ENCODE measurements at regions not wholly inside any gene's neighbourhood (a gene's known extent, or its start where the extent isn't known, plus 50 kb on each side); places are given as distances from the start of the nearest gene placed in this dataset.
A peak's percentile ranks its signal among the peaks of the same experiment; 100 is the strongest.

DNA sequence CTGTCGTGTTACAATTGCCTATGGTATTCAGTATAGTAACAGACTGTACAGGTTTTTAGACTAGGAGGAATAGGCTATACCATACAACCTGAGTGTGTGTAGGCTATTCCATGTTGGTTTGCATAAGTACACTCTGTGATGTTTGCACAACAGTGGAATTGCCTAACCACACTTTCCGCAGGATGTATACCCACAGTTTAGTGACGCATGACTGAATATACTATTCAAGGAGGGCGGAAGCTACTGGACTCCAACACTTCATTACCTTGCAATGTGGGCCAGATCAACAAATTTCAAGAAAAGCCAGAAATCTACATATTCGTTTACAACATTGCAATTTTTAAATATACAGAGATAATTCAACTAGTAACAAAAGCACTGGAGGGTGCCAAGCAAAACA lies 317.2 kb downstream of the PDGFC start:
- DNase-seq (ENCODE audit: low spot score in 2 of 2, unreplicated experiment in 2 of 2) = no peak
- TF ChIP-seq, protein P1, sequence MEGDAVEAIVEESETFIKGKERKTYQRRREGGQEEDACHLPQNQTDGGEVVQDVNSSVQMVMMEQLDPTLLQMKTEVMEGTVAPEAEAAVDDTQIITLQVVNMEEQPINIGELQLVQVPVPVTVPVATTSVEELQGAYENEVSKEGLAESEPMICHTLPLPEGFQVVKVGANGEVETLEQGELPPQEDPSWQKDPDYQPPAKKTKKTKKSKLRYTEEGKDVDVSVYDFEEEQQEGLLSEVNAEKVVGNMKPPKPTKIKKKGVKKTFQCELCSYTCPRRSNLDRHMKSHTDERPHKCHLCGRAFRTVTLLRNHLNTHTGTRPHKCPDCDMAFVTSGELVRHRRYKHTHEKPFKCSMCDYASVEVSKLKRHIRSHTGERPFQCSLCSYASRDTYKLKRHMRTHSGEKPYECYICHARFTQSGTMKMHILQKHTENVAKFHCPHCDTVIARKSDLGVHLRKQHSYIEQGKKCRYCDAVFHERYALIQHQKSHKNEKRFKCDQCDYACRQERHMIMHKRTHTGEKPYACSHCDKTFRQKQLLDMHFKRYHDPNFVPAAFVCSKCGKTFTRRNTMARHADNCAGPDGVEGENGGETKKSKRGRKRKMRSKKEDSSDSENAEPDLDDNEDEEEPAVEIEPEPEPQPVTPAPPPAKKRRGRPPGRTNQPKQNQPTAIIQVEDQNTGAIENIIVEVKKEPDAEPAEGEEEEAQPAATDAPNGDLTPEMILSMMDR (IDR thresholded peaks at IDR 0.05; ENCODE audit: unreplicated experiment) = no peak
- H3K4me3 Mint-ChIP-seq = no peak overlapping the region

DNA sequence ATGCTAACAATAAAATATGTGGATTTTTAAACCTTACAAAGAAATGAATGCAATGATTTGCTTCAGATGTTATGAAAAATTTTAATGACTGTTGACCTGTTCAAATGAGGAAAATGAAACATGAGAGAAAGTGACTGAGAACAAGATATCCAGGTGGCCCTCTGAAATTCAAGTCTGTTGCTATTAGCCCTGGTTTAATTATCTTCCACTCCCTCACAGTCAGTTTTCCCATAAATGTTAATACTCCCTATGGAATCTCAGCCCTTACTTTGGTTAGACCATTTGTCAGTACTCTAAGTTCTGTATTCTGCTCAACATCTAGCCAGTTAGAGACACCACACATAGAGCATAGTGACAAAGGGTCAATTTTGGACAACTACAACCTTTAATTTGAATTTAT lies 327.8 kb downstream of the PDGFC start:
- TF ChIP-seq, protein P1 (IDR thresholded peaks at IDR 0.05; ENCODE audit: unreplicated experiment) = no peak
- Mint-ChIP-seq H3K27ac (no peak overlapping the region), H3K4me3 (no peak overlapping the region), H3K36me3 (no peaks in the 10 kb centered on the region), H3K4me1 (peaks cover 38% of the 10 kb centered on the region), H3K9me3 (no peaks in the 10 kb centered on the region), H3K27me3 (ENCODE audit: low read depth) (no peaks in the 10 kb centered on the region)
- no peak for DNase-seq (ENCODE audit: low spot score in 2 of 2, unreplicated experiment in 2 of 2)

More for the DNA sequence above, 317.2 kb downstream of the PDGFC start:
- Mint-ChIP-seq H3K4me1 (peaks cover 11% of the 10 kb centered on the region), H3K36me3 (peaks cover 11% of the 10 kb centered on the region), H3K27ac (no peak overlapping the region), H3K9me3 (peaks cover 29% of the 10 kb centered on the region), H3K27me3 (ENCODE audit: low read depth) (no peaks in the 10 kb centered on the region)

DNA sequence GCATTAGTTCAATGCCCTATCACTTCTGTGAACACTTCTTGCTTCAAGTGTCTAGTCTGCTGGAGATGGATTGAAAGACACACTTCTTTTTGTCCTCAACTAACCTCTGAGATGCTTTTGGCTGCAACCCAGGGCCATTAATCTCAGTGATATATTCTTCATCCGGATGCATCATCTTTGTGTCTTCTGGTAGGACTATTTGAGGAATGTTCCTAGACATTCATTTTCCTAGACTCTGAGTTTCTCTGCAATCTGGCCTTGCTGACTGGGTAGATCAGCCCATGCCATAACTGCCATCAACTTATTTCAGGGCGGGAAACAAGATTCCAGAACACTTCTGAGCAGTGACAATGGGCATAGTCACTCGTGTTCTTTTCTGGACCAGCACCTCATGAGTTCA lies 329.4 kb downstream of the PDGFC start:
- Mint-ChIP-seq H3K36me3 (no peaks in the 10 kb centered on the region), H3K4me1 (peaks cover 52% of the 10 kb centered on the region), H3K27me3 (ENCODE audit: low read depth) (no peaks in the 10 kb centered on the region), H3K9me3 (no peaks in the 10 kb centered on the region), H3K4me3 (no peak overlapping the region), H3K27ac (no peak overlapping the region)
- TF ChIP-seq, protein P1 (IDR thresholded peaks at IDR 0.05; ENCODE audit: unreplicated experiment) = no peak
- DNase-seq (ENCODE audit: low spot score in 2 of 2, unreplicated experiment in 2 of 2) = no peak

DNA sequence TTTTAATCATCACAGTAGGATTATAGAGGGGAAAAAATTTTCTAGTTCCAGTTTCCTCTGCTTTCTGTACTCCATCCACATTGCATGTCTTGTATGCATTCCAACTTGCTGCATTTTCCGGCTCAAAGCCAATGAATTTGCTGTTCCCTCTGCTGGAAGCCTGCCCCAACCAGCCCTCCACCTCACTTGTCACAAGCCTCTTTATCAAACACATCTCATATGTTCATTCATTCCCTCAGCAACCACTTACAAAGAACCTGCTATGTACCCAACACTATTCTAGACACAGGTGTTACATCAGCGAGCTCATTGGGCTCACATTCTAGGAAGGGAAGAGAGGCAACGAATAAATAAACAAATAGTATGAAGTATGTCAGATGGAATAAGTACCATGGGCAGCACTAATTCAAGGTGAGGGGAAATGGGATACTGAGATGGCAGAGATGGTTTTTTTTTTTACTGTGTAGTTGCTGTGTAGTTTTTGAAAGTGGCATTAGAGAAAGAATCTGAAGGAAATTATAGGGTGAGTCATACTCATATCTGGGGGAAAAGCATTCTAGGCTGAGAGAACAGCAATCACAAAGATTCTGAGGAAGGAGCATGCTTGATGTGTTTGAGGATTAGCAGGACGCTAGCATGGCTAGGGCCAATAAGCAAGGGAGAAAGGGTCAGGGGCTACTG lies 332.5 kb downstream of the PDGFC start:
- peak overlapping the region; percentile 32 for H3K27ac Mint-ChIP-seq
- no peaks in the 10 kb centered on the region for H3K9me3 Mint-ChIP-seq
- no peaks in the 10 kb centered on the region for H3K36me3 Mint-ChIP-seq
- no peaks in the 10 kb centered on the region for H3K27me3 Mint-ChIP-seq (ENCODE audit: low read depth)
- TF ChIP-seq, protein P1 (IDR thresholded peaks at IDR 0.05; ENCODE audit: unreplicated experiment) = no peak
- H3K4me3 Mint-ChIP-seq = no peak overlapping the region
- DNase-seq (ENCODE audit: low spot score in 2 of 2, unreplicated experiment in 2 of 2) = no peak
- peaks cover 66% of the 10 kb centered on the region for H3K4me1 Mint-ChIP-seq

DNA sequence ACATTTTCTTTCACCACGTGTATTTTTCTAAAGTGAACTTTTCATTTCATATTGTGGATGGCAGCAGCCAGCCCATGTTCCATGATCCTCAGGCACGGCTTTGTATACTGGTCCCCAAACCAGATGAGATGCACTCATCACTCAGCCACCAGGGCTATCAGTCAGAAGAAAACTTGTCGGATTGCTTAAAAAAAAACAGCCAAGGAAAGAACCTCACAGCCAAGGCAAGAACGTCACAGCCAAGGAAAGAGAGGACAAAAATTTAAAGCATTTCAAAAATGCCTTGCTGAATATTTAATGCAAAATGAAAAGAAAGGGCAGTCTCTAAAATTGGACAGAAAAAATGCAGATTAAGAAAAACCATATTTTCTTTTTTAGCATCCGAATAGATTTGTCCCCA lies 333.3 kb downstream of the PDGFC start:
- peak overlapping the region; percentile 32 for H3K27ac Mint-ChIP-seq
- H3K27me3 Mint-ChIP-seq (ENCODE audit: low read depth) = no peaks in the 10 kb centered on the region
- H3K36me3 Mint-ChIP-seq = no peaks in the 10 kb centered on the region
- H3K4me1 Mint-ChIP-seq = peaks cover 61% of the 10 kb centered on the region
- H3K9me3 Mint-ChIP-seq = no peaks in the 10 kb centered on the region
- H3K4me3 Mint-ChIP-seq = no peak overlapping the region
- no peak for DNase-seq (ENCODE audit: low spot score in 2 of 2, unreplicated experiment in 2 of 2)
- TF ChIP-seq, protein P1 (IDR thresholded peaks at IDR 0.05; ENCODE audit: unreplicated experiment) = no peak

All from mesothelial cell of epicardium (in vitro differentiated cells).